Left renal cortex interstitium (tissue), 4 donors: ENCODE measurements at regions not wholly inside any gene's neighbourhood (a gene's known extent, or its start where the extent isn't known, plus 50 kb on each side); places are given as distances from the start of the nearest gene placed in this dataset.
"Not testable (repeated sequence)": the region's sequence is repeated elsewhere in the genome, so short reads cannot be mapped to it uniquely, and the experiment has no call there.

Experiments
- DNase-seq, 4 donors: peaks; one replicate each; pipeline ENCODE4 v3.0.0-alpha.2; 2013; ENCODE audit warnings: low read depth in 4 of 4, low spot score in 2 of 4, missing footprints in 1 of 4

DNA sequence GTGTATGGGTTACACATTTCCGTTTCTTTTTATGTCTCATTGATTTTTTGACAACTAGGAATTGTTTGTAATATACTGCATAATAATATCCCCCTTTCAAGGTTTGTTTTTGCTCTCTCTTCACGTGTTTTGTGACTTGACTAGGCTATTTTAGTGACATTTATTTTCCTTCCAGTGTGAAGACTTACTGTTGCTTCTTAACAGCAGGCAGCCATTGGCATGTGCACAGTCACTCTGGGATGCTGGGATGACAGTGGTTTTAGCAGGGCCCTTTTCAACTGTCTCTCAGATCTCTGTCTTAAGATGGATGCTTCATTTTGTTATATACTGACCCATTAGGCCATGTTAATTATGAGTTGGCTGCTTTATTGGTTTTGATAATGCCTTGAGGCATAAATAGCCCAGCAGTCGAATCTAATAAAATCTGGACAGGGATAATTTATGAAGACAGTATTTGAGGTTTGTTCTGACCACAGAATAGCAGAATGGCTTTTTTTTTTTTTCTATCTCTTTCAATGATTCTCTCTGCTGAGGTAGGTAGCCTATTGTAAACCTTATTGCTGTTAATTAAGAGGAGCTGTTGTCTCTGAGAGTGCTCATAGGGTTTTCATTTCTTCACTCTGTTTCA, 536.0 kb downstream of the GABRG2 start:
- no peak for DNase-seq

DNA sequence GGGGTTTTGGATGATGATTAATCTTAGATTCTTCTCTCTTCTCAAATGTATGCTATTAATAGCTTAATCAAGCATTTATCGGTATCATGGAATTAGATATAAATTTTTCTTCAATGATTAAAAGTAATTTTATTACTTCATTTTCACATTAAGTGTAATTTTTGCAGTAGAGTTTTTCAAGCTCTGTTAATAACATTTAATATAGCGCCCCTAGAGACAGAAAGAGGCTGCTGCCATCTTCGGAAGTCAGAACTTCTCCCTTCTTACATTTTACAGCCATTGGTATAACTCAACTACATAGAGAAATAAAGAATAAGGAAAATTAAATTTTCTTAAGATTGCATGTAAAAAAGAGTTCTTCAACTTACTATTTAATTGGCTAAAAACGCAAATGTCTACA, 540.3 kb downstream of the GABRG2 start:
- no peak for DNase-seq

GRCh38 chr5:162621726-162622263, 554.2 kb downstream of the GABRG2 start:
- not testable (repeated sequence) for DNase-seq

GRCh38 chr5:162624110-162624509, 556.5 kb downstream of the GABRG2 start:
- DNase-seq, result no peak

DNA sequence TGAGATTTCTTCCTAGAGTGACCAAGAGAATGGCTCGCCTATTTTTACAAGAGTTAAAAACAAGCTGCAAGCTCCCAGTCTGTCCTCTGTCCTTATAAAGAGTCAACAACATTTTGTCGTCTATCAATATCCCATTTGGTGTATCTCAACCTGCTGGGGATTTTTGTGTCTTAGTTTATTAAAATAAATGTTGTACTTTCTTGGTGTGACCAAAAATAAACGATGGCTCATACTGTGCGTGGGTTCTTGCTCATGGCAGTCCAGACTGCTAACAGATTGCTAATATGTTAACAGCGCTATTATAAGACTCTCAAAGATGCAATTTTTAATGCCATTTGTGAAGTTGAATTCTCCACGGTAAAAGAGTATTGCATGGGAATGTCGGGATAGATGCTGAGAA, 569.9 kb downstream of the GABRG2 start:
- DNase-seq, result no peak

GRCh38 chr5:162638849-162639248, 571.3 kb downstream of the GABRG2 start:
- no peak for DNase-seq

DNA sequence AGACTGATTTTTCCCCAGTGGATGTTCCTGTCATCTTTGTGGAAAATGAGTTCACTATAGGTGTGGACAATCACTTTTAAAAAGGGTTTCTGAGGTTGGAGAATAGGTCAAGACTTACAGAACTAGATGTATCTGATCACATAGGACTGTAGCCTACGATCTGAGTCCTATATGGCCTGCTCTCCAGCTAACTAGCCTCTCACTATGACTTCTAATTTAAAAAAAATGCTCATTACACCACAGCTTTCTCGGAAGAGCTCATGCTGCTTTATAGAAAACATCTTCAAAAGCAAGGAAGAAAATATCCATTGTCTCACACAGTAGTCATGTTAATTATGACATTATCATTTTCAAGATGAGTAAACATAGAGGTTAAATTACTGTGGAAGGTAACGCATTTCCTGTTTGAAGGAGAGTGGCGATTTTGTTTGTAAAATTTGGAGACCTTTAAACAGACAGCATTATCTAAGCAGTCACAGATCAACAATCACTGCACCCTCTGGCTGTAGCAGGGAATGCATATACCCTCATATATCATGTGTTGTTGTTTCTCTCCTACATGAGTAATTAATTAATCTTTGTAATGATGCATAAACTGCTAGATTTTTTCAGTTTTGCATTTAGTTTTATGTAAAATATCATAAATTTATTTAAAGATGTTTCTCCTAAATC, 573.7 kb downstream of the GABRG2 start:
- DNase-seq, result no peak

DNA sequence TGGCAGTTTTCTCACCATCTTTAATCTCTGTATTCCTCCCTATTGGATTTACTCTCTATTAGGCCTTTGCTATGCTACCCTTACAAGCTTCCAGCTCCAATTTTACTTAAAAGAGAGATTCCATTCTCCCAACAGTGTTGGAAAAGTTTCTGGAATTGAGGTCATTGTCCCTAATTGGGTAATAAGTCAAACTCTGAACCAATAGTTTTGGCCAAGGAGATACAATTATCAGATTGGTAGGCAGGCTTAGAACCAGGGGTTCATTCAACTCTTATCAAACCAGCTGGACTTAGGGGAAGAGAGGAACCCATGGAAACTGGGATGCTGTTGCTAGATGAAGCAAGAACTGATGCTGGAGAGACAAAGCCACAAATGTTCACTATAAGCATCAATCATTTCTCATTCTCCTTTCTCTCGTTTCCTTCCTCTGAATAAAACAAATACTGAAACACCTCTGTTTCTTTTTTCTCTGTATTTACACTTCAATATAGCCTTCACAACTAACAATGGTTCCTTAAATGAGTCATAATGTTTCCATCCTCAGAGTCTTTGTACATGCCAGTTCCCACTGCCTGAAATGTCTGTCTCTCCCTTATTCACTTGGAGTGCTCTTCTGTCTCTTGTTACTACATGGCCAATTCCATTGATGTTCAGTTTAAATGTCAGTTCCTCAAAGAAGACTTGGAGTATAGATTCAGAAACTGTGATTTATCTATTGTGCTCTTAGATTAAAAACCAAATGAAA, 587.3 kb downstream of the GABRG2 start:
- no peak for DNase-seq

DNA sequence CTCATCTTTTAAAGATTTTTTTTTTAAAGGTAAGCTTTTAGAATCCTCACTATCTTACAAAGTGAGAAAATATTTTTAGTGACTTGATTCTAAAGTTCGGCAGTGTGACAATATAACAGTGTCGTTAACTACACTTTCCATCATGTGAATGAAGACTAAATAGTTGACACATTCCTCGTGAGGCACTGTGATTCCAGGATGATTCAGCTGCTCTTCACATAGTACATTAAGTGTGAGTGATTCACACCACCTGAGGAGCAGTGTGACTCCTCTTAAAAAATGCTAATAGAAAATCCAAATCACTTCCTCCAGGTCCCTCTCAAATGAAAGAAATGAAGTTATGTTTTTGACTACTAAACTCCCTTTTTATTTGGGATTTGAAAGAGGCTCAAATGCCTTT, 589.5 kb downstream of the GABRG2 start:
- no peak for DNase-seq

DNA sequence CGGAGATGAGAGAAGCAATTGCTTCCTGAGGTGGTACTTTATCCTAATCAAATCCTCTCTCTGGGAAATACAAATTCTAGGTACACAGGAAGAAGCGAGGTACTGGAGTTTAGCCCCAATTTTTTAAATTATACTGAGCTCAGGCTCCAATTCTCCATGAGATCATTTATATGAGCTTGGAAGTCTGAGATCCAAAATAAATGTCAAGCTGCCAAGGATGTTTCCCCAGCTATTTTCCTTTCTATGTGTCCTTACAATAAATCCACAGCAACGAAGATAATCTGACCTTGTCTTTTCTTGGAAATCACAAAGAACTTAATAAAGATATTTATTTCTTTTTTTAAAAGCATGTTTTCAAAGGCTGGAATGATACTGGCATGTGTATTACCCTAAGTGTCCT, 597.3 kb downstream of the GABRG2 start:
- DNase-seq, result no peak

GRCh38 chr5:162668926-162669325, 601.4 kb downstream of the GABRG2 start:
- DNase-seq, result no peak

DNA sequence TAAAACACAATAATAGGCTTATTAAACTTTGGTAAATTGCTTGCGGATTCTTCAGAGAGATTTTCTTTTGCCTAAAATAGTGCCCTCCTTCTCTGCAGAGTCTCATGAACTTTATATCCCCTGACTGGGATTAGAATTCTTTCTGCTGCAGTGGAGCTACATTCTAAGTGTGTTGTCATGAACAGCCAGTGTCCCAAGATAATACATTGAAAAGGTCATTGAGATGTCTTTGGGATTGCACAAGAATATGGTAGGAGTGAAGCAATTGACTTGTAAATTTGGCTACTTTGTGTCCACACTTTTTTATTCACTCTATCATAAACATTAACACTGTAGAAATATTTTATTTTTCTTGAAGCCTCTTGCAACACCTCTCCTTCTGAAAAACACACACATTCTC, 604.5 kb downstream of the GABRG2 start:
- no peak for DNase-seq

DNA sequence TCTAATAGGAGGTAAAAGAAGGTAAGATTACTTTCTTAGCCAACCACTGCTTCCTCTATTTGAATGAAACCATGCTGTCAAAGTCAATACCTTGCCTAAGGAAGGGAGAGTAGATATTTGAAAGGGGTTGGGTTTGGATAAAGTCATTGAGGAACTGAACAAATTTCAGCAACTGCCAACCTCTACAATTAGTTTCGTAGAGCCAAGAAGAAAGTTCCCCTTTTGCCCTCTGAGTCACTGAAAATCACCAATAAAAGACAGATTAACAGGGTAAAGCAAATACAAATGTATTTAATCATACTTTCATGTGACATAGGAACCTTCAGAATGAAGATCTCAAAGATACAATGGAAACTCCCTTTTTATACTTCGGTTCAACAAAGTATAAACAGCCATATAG, 615.7 kb downstream of the GABRG2 start:
- DNase-seq, result no peak

- no peak for DNase-seq
Measured at GRCh38 chr5:162684145-162684544, 616.6 kb downstream of the GABRG2 start.

GRCh38 chr5:162685302-162685701, 617.7 kb downstream of the GABRG2 start:
- DNase-seq, result no peak

DNA sequence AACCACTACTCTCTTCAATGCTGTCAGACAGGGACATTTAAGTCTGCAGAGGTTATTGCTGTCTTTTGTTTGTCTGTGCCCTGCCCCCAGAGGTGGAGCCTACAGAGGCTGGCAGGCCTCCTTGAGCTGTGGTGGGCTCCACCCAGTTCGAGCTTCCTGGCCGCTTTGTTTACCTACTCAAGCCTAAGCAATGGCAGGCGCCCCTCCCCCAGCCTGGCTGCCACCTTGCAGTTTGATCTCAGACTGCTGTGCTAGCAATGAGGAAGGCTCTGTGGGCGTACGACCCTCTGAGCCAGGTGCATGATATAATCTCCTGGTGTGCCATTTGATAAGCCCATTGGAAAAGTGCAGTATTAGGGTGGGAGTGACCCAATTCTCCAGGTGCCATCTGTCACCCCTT, 628.7 kb downstream of the GABRG2 start:
- DNase-seq, result not testable (repeated sequence)

GRCh38 chr5:162699361-162699760, 631.8 kb downstream of the GABRG2 start:
- DNase-seq, result no peak

DNA sequence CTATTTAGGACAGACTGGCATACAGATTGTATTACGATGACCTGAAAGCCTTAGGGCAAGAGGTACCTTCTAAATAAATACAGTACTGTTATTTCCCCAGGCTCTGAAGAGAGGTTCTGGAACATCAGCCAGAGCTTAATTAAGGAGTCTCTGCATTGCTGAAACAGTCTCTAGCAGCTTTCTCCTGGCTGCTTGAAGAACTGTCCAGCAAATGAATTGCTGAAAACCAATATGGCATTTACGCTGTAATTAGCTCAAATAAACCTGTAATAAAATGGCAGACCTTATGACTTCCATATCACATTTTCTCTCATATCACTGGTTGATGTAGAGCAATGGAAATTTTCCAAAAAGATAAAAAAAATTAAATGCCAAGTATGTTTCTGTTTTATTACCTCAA, 636.3 kb downstream of the GABRG2 start:
- peak in 1 of 4 donors; percentile 2 for DNase-seq

GRCh38 chr5:162711244-162711643, 643.7 kb downstream of the GABRG2 start:
- DNase-seq, result no peak

- no peak for DNase-seq
Measured at GRCh38 chr5:162719720-162720119, 652.1 kb downstream of the GABRG2 start.

GRCh38 chr5:162721125-162721524, 653.6 kb downstream of the GABRG2 start:
- no peak for DNase-seq

DNA sequence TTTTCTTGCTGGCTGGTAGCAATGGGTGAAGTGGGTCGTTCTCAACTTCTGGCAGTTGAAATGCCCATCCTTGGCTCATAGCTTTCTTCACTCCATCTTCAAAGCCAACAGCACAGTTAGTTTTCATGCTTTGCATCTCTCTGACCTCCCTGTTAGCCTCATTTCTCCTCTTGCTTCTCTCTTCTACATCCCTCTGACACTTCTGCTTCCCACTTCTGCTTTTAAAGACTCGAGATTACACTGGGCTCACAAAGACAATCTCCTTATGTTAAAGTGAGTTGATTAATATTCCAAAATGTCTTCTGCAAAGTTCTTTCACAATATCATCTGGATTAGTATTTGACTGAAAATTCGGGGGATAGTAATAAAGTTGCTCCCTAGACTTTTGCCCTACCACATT, 684.8 kb upstream of the CCNG1 start:
- DNase-seq, result no peak
